SK-N-SH (cell line): ENCODE measurements at regions not wholly inside any gene's neighbourhood (a gene's known extent, or its start where the extent isn't known, plus 50 kb on each side); places are given as distances from the start of the nearest gene placed in this dataset.

ENCODE experiments used
- CHD2 ChIP-seq: fragments of 150-350 bp; IDR thresholded peaks from 2 replicates; pipeline ENCODE4 v1.6.1; 2018; ENCODE audit warnings: low read length; ENCODE audit not compliant: partially characterized antibody
- EP300 ChIP-seq, 2 experiments: IDR thresholded peaks; 2 replicates each; pipeline versions ENCODE4 v1.4.0 to v1.6.1; 2012; ENCODE audit warnings: borderline replicate concordance in 1 of 2, low read depth in 1 of 2, low read length in 1 of 2
- FOXM1 ChIP-seq: IDR thresholded peaks from 2 replicates; pipeline ENCODE4 v1.4.0; 2012; ENCODE audit warnings: low read depth, mild to moderate bottlenecking
- MEF2A ChIP-seq: IDR thresholded peaks from 2 replicates; pipeline ENCODE4 v1.4.0; 2012; ENCODE audit warnings: low read depth, borderline replicate concordance
- MXI1 ChIP-seq: IDR thresholded peaks from 2 replicates; pipeline ENCODE4 v1.6.1; 2012; ENCODE audit warnings: mild to moderate bottlenecking, low read depth, low read length, improper control_type of control experiment
- POLR2AphosphoS5 ChIP-seq: IDR thresholded peaks from 2 replicates; pipeline ENCODE4 v1.6.1; 2012; ENCODE audit warnings: low read depth, low read length
- TEAD4 ChIP-seq: IDR thresholded peaks from 2 replicates; pipeline ENCODE4 v1.4.0; 2012; ENCODE audit warnings: mild to moderate bottlenecking, borderline replicate concordance; ENCODE audit not compliant: insufficient read depth
- YY1 ChIP-seq: IDR thresholded peaks from 2 replicates; pipeline ENCODE4 v1.4.0; 2012; ENCODE audit warnings: low read depth, mild to moderate bottlenecking
- TF ChIP-seq, protein P1 (sequence below): fragments of 200-600 bp; sonication (generic); IDR thresholded peaks from 2 replicates; pipeline ENCODE4 v1.6.1; 2017; ENCODE audit warnings: antibody characterized with exemption, mild to moderate bottlenecking, moderate library complexity

- no peak for TF ChIP-seq FOXM1
- no peak for TF ChIP-seq MEF2A
- no peak for TF ChIP-seq POLR2AphosphoS5
- TF ChIP-seq CHD2: no peak
- TF ChIP-seq MXI1: no peak
- TF ChIP-seq, protein P1, sequence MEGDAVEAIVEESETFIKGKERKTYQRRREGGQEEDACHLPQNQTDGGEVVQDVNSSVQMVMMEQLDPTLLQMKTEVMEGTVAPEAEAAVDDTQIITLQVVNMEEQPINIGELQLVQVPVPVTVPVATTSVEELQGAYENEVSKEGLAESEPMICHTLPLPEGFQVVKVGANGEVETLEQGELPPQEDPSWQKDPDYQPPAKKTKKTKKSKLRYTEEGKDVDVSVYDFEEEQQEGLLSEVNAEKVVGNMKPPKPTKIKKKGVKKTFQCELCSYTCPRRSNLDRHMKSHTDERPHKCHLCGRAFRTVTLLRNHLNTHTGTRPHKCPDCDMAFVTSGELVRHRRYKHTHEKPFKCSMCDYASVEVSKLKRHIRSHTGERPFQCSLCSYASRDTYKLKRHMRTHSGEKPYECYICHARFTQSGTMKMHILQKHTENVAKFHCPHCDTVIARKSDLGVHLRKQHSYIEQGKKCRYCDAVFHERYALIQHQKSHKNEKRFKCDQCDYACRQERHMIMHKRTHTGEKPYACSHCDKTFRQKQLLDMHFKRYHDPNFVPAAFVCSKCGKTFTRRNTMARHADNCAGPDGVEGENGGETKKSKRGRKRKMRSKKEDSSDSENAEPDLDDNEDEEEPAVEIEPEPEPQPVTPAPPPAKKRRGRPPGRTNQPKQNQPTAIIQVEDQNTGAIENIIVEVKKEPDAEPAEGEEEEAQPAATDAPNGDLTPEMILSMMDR: no peak
- TF ChIP-seq YY1: no peak
- no peak for TF ChIP-seq TEAD4
- TF ChIP-seq EP300 (IDR thresholded peaks at IDR 0.05; ENCODE audit: borderline replicate concordance in 1 of 2, low read depth in 1 of 2, low read length in 1 of 2): no peak
Measured at GRCh38 chr12:105864901-105865300, 273.9 kb downstream of the NUAK1 start.
